ENCODE measurements at regions not wholly inside any gene's neighbourhood (a gene's known extent, or its start where the extent isn't known, plus 50 kb on each side); places are given as distances from the start of the nearest gene placed in this dataset.

GRCh38 chr5:6989230-6989629 lies 276.0 kb downstream of the TENT4A start:
- TF ChIP-seq, protein P1, sequence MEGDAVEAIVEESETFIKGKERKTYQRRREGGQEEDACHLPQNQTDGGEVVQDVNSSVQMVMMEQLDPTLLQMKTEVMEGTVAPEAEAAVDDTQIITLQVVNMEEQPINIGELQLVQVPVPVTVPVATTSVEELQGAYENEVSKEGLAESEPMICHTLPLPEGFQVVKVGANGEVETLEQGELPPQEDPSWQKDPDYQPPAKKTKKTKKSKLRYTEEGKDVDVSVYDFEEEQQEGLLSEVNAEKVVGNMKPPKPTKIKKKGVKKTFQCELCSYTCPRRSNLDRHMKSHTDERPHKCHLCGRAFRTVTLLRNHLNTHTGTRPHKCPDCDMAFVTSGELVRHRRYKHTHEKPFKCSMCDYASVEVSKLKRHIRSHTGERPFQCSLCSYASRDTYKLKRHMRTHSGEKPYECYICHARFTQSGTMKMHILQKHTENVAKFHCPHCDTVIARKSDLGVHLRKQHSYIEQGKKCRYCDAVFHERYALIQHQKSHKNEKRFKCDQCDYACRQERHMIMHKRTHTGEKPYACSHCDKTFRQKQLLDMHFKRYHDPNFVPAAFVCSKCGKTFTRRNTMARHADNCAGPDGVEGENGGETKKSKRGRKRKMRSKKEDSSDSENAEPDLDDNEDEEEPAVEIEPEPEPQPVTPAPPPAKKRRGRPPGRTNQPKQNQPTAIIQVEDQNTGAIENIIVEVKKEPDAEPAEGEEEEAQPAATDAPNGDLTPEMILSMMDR (IDR thresholded peaks at IDR 0.05) = no peak
- TF ChIP-seq POLR2A (IDR thresholded peaks at IDR 0.05) (no peak), POLR2AphosphoS5 (IDR thresholded peaks at IDR 0.05) (no peak)

Measured in suprapubic skin (tissue), 4 donors.